ENCODE measurements at regions not wholly inside any gene's neighbourhood (a gene's known extent, or its start where the extent isn't known, plus 50 kb on each side); places are given as distances from the start of the nearest gene placed in this dataset.
"Not testable (repeated sequence)": the region's sequence is repeated elsewhere in the genome, so short reads cannot be mapped to it uniquely, and the experiment has no call there.

DNA sequence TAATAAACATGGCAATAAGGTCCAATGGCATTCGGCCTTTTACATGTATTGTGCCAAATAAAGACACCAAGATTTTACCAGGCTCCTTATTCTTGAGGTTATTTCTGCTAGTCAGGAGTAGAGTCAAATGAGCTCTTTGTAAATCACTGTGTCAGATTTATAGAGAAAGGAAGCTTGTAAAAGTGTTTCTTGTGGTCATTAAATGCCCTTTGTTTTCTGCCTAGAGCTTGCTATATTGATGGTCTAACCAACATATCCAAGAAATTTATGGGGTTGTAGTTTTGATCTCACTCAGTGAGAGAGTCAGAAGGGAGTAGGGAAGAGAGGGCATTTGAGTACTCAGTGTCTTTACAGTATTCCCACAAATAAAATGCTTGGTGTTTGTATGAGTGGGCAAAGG is 86.2 kb upstream of the FRMPD4 start:
- no peak for DNase-seq (ENCODE audit: low read depth)

- no peak for DNase-seq (ENCODE audit: low read depth)
Measured at GRCh38 chrX:12058087-12058486, 80.2 kb upstream of the FRMPD4 start.

GRCh38 chrX:12060489-12061260 is 77.6 kb upstream of the FRMPD4 start:
- DNase-seq (ENCODE audit: low read depth) = no peak

- DNase-seq (ENCODE audit: low read depth) = no peak
Measured at GRCh38 chrX:12065251-12065650, 73.0 kb upstream of the FRMPD4 start.

DNA sequence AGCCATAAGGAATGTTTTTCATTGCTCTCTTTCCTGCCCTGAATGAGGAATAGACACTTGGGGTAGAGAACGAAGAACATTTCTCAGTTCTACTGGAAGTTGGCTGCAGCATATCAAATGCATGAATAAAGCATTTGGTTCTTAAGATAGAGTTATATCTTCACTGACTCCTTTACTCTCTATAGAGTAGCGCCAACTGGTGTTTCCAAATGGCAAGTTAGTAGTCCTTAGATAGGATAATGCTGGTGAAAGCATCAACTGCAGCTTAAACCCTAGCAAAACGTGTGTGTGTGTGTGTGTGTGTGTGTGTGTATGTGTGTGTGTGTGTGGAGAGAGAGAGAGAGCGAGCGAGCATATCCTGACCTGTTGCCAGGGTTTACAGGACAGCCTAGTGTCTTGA is 62.2 kb upstream of the FRMPD4 start:
- DNase-seq (ENCODE audit: low read depth) = no peak

DNA sequence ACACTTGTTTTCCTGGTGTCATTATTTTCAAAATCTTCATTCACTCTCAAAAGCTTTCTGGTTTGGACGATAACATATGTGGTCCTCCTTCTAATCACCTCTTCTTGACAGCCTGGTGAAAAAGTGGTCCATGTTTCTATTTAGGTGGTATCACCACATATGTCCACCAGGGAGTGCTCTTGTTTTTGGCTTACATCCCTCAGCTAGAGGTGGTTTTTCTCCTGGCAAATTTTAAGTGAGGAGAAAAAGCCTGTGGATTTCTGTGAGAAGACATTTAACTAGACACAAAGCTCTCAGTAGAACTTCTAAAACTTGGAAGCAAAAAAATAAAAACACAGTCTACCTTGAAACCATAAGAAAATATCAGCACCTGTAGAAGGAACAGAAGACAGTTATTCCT is 58.0 kb upstream of the FRMPD4 start:
- DNase-seq (ENCODE audit: low read depth) = peak; percentile 4

DNA sequence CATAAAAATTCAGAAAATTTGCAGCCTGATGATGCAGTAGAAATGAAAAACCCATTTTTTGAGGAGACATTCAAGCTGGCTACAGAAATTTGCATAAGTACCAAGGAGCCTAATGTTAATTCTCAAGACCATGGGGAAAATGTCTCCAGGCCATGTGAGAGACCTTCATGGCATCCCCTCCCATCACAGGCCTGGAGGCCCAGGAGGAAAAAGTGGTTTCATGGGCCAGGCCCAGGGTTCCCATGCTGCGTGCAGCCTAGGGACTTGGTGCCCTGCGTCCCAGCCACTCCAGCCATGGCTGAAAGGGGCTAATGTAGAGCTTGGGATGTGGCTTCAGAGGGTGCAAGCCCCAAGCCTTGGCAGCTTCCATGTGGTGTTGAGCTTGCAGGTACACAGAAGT is 55.3 kb upstream of the FRMPD4 start:
- not testable (repeated sequence) for DNase-seq (ENCODE audit: low read depth)
